ENCODE measurements at regions not wholly inside any gene's neighbourhood (a gene's known extent, or its start where the extent isn't known, plus 50 kb on each side); places are given as distances from the start of the nearest gene placed in this dataset.

DNA sequence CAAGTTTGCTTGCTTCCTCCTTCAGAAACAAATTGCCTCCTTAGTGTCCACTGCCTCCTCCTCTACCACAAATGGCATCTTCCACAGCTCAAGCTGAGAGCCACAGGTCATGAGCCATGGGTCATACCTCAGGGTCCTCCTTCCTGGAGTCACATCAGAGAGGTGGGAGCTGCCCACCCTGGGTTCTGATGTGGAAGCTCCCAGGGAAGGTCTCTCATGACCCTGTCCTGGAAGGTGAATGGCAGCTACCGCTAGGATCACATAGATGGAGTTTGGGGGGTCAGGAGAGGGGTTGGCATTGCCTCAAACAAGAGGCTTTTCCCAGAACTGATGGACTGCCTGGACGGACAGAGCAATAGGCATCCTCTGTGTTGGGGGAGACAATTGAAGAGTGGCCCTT is 321.4 kb downstream of the MATN1 start:
- H3K4me3 ChIP-seq (ENCODE audit: control insufficient read depth, low read depth, low read length): no peak overlapping the region
- TF ChIP-seq, protein P1, sequence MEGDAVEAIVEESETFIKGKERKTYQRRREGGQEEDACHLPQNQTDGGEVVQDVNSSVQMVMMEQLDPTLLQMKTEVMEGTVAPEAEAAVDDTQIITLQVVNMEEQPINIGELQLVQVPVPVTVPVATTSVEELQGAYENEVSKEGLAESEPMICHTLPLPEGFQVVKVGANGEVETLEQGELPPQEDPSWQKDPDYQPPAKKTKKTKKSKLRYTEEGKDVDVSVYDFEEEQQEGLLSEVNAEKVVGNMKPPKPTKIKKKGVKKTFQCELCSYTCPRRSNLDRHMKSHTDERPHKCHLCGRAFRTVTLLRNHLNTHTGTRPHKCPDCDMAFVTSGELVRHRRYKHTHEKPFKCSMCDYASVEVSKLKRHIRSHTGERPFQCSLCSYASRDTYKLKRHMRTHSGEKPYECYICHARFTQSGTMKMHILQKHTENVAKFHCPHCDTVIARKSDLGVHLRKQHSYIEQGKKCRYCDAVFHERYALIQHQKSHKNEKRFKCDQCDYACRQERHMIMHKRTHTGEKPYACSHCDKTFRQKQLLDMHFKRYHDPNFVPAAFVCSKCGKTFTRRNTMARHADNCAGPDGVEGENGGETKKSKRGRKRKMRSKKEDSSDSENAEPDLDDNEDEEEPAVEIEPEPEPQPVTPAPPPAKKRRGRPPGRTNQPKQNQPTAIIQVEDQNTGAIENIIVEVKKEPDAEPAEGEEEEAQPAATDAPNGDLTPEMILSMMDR (IDR thresholded peaks at IDR 0.05; ENCODE audit: control insufficient read depth, insufficient read depth, low read depth, low read length, missing control alignments): no peak
- no peak for DNase-seq (ENCODE audit: low read depth)

DNA sequence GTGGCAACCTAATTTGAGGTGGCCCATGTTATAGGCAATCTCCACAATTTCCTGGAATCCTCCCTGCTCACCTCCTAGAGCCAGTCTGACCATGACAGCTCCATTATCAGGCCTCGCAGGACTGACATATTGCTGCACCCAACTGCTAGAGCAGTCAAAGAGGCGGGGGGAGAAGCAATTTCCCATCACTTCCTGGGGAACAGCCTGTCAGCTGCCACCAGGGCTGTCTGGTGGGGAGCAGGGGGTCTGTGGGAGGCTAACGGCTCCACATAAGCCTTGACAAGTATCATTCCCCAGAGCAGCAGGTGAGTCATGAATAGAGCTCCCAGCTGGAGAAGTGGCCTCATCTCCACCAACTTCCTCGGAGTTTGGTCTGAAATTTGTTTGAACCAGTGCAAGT is 322.9 kb downstream of the MATN1 start:
- TF ChIP-seq, protein P1 (IDR thresholded peaks at IDR 0.05; ENCODE audit: control insufficient read depth, insufficient read depth, low read depth, low read length, missing control alignments): no peak
- DNase-seq (ENCODE audit: low read depth): no peak
- no peak overlapping the region for H3K4me3 ChIP-seq (ENCODE audit: control insufficient read depth, low read depth, low read length)

DNA sequence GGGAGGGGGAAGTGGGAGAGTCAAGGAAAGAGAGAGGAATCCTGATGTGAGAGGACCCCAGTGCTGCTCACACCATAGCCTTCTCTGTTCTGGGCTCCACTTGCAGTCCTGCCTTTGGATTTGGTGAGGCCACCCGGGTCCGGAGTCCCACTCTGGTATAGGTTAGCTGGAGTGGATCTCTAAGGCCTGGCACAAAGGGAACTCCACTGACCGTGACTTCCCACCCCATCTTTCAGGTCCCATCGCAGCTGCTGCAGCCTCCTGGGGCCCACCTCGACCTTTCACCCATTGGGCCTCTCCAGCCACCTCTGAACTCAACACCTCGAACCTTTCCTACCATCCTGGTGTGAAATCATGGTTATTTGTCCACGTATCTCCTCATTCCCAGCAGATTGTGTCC is 324.4 kb downstream of the MATN1 start:
- H3K4me3 ChIP-seq (ENCODE audit: control insufficient read depth, low read depth, low read length): no peak overlapping the region
- TF ChIP-seq, protein P1 (IDR thresholded peaks at IDR 0.05; ENCODE audit: control insufficient read depth, insufficient read depth, low read depth, low read length, missing control alignments): no peak
- no peak for DNase-seq (ENCODE audit: low read depth)

DNA sequence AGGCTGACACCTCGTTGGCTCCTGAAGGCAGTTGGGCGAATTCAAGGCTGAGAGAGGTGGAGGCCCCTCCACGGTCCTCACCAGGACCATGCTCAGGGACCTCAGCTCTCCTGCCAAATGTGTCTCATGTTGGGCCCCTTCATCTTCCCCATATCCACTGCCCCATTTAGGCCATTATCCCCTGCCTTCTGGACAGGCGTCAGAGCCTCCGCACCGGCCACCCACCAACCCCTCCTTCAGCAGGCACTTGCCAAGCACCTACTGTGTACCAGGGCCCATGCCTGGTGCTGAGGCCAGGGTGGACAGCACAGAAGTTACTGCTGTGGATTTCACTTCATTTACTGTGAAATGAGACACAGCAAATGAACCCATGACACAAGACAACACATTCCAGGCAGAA is 325.8 kb downstream of the MATN1 start:
- no peak overlapping the region for H3K4me3 ChIP-seq (ENCODE audit: control insufficient read depth, low read depth, low read length)
- DNase-seq (ENCODE audit: low read depth): no peak
- TF ChIP-seq, protein P1 (IDR thresholded peaks at IDR 0.05; ENCODE audit: control insufficient read depth, insufficient read depth, low read depth, low read length, missing control alignments): no peak

DNA sequence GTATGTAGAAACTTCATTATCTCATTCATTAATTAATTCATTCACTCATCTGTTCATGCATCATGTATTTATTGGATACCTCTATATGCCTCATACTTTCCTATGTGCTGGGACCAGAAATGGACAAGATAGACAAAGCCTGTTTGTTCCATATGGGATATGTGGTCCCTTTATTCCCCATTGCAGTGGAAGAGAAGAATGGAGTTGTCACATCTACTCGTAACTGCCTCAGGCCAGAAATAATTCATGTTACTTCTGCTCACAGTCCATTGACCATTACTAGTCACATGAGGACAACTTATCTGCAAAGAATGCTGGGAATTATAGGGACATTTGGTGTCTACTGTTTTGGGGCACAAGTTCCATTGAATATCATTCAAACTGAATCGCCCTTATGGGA is 327.8 kb downstream of the MATN1 start:
- TF ChIP-seq, protein P1 (IDR thresholded peaks at IDR 0.05; ENCODE audit: control insufficient read depth, insufficient read depth, low read depth, low read length, missing control alignments): no peak
- no peak for DNase-seq (ENCODE audit: low read depth)
- no peak overlapping the region for H3K4me3 ChIP-seq (ENCODE audit: control insufficient read depth, low read depth, low read length)

DNA sequence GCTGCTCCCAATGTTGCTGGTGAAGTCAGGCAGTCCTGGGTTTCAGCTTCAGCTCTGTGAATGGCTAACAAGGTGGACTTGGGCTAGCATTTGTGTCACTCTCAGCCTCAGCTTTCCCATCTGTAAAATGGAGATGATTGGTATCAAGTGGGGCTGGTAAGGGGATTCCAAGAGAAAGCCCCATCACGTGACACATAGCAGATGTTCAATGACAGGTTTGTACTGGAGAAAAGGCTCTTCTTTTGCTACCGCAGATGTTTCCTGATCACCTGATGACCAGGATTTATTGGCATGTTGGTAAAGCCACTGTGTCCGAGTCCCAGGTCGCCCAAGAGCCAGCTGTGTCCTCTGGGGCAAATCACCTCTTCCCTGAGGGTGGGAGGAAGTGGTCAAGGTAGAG is 335.0 kb downstream of the MATN1 start:
- no peak for DNase-seq (ENCODE audit: low read depth)

More for the DNA sequence above, 335.0 kb downstream of the MATN1 start:
- TF ChIP-seq, protein P1 (IDR thresholded peaks at IDR 0.05; ENCODE audit: control insufficient read depth, insufficient read depth, low read depth, low read length, missing control alignments): no peak
- no peak overlapping the region for H3K4me3 ChIP-seq (ENCODE audit: control insufficient read depth, low read depth, low read length)

Measured in AG09309 (cell line).